ENCODE measurements at regions not wholly inside any gene's neighbourhood (a gene's known extent, or its start where the extent isn't known, plus 50 kb on each side); places are given as distances from the start of the nearest gene placed in this dataset.

DNA sequence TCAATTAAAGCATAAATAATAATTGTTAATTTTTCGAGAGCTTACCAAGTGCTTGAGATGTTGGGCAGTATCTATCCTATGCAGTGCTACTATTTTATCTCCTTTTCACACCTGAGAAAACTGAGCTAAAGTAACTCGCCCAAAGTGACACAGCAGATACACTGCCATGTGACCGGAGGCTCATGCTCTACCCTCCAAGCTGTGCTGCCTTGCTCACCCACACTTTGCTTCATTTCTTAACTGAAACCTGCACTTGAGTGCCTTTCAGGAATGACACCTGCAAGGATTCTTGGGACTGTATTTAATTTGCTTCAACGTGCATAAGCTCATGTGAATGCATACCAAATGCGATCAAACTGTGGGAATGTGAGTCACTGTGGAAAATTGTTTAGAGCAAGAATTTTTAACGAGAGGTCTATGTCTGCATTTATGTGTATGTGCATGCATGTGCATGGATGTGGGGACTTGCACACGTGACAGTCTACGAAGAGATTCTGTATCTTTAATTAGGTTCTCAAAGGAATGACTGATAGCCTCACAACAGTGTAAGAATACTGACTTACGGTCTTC lies 119.2 kb downstream of the ADCYAP1R1 start:
- DNase-seq: no peak

All from EL (cell line).